Ishikawa (cell line): ENCODE measurements at regions not wholly inside any gene's neighbourhood (a gene's known extent, or its start where the extent isn't known, plus 50 kb on each side); places are given as distances from the start of the nearest gene placed in this dataset.

ENCODE experiments used
- EP300 ChIP-seq: IDR thresholded peaks from 2 replicates; pipeline ENCODE4 v1.6.1; 2012; ENCODE audit warnings: borderline replicate concordance
- FOXM1 ChIP-seq: IDR thresholded peaks from 2 replicates; pipeline ENCODE4 v1.6.1; 2012; ENCODE audit warnings: low read depth, borderline replicate concordance
- RAD21 ChIP-seq: IDR thresholded peaks from 2 replicates; pipeline ENCODE4 v1.6.1; 2012; ENCODE audit warnings: low read depth

DNA sequence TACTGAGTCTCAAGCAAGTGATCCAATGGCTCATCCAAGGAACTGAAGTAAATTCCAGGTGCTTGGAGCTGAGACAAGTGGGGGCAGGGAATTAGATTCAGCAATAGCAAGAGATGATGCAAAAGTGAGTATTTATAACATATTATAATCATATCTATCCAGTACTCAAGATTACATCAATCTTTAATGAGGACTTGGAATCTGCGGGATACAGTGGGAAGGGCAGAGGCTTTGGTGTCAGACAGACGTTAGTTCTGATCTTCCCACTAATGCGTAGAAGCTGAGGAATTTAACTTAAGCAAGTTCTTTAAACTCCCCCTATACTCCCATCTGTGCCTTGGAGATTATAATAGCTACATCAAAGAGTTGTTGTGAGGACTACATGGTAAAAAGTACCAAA, 143.4 kb upstream of the NWD2 start:
- TF ChIP-seq RAD21: no peak
- TF ChIP-seq FOXM1: no peak
- TF ChIP-seq EP300: no peak
